Retina (tissue), 1 donor: ENCODE measurements at regions not wholly inside any gene's neighbourhood (a gene's known extent, or its start where the extent isn't known, plus 50 kb on each side); places are given as distances from the start of the nearest gene placed in this dataset.

Source experiments
- DNase-seq: peaks from one replicate; pipeline ENCODE4 v3.0.0-alpha.2; 2016

DNA sequence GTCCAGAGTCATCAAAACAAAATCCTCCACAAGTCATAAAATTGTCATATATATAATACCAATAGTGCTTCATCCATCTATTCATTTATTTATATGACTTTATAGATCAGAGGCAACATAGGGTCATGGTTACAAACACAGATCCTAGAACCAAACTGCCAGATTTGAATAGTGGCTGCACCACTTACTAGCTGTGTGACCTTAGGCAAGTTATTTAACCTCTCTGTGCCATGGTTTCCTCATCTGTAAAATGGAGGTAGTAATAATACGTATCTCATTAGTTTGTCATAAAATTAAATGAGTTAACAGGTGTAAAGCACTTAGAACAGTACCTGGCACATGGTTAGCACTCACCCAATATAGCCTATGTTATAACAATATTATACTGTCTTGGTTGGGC lies 58.9 kb upstream of the BZW1 start:
- DNase-seq = no peak

- DNase-seq = no peak
Measured at GRCh38 chr2:200756618-200757321, 54.9 kb upstream of the BZW1 start.

DNA sequence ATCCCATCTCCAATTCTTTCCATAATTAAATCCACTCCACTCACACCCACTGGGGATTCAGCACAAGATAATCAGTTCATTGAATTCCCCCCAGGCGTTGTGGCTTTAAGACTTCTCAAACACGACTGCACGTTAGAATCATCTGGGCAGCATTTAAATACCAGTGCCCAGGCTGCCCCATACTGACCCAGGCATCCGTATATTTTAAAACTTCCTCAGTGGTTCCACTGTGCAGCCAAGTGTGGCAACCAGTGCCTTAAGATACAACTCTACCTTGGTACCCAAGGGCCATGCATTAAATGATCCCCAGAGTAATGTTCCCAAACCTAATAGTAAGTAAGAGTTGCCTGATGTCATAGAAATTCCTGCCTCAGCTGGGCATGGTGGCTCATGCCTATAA lies 54.3 kb upstream of the BZW1 start:
- no peak for DNase-seq

DNA sequence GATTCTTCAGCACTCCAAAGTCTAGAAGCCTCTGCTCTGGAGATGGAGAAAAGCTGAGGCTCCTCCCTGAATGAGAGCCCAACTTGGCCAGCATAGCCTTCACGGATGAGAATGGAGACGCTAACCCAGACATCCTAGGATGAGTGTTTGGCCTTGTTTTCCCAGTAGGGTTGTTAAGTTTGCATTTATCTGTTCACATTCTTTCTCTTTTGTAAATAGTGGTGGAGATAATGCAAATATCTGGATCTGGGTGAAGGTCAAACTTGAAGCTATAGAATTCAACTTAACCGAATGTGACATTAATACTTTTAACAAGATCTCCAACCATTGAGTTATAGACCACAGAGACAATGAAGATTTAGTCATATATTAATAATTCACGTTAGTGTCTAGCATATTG lies 53.4 kb upstream of the BZW1 start:
- DNase-seq = no peak

GRCh38 chr2:200761266-200761665 lies 50.4 kb upstream of the BZW1 start:
- no peak for DNase-seq
